A673 (cell line): ENCODE measurements at regions not wholly inside any gene's neighbourhood (a gene's known extent, or its start where the extent isn't known, plus 50 kb on each side); places are given as distances from the start of the nearest gene placed in this dataset.

ENCODE experiments used
- BruUV-seq: library from RNA; stranded (reverse); fragments of 400-500 nt; replicated peaks from 2 replicates; lab custom pipeline; 2021; lab: Mats Ljungman, UMichigan
- CTCF ChIA-PET: fragments of 300-600 bp; sonication (Branson Sonifier 250); formaldehyde crosslinking; loops from one replicate; lab custom pipeline; 2022; ENCODE audit warnings: antibody characterized with exemption; lab: Charles Lee
- POLR2A ChIA-PET: fragments of 300-600 bp; sonication (Branson Sonifier 250); formaldehyde crosslinking; loops from one replicate; lab custom pipeline; 2022; ENCODE audit warnings: antibody characterized with exemption; ENCODE audit not compliant: low non-redundant PET; lab: Charles Lee
- DNase-seq: peaks from one replicate; pipeline ENCODE4 v3.0.0-alpha.2; 2015; ENCODE audit warnings: low spot score
- H3K27ac ChIP-seq: fragments of 200-600 bp; sonication (generic); 2 replicates; pipeline ENCODE4 v1.5.1; 2016; ENCODE audit warnings: mixed run types, low read depth, mild to moderate bottlenecking, mixed read lengths, antibody characterized with exemption, low read length; ENCODE audit not compliant: poor library complexity, severe bottlenecking
- H3K27me3 ChIP-seq: fragments of 200-600 bp; sonication (generic); replicated peaks from 2 replicates; pipeline ENCODE4 v1.6.1; 2017; ENCODE audit warnings: mixed run types, low read depth, mild to moderate bottlenecking, mixed read lengths, antibody characterized with exemption, low read length; ENCODE audit not compliant: insufficient read depth, poor library complexity
- H3K36me3 ChIP-seq: fragments of 200-600 bp; sonication (generic); 2 replicates; pipeline ENCODE4 v1.6.1; 2016; ENCODE audit warnings: mixed run types, mild to moderate bottlenecking, mixed read lengths, antibody characterized with exemption, low read length; ENCODE audit not compliant: insufficient read depth, poor library complexity, severe bottlenecking
- H3K4me1 ChIP-seq: fragments of 200-600 bp; sonication (generic); 2 replicates; pipeline ENCODE4 v1.6.1; 2017; ENCODE audit warnings: mixed run types, mild to moderate bottlenecking, mixed read lengths, antibody characterized with exemption, low read length; ENCODE audit not compliant: insufficient read depth, poor library complexity, severe bottlenecking
- H3K4me3 ChIP-seq: fragments of 200-600 bp; sonication (generic); 2 replicates; pipeline ENCODE4 v1.5.1; 2016; ENCODE audit warnings: low read depth, mixed run types, mild to moderate bottlenecking, mixed read lengths, low read length; ENCODE audit not compliant: poor library complexity, severe bottlenecking
- H3K9me3 ChIP-seq: fragments of 200-600 bp; sonication (generic); 2 replicates; pipeline ENCODE4 v1.6.1; 2016; ENCODE audit warnings: mixed run types, low read depth, mild to moderate bottlenecking, mixed read lengths, antibody characterized with exemption, low read length; ENCODE audit not compliant: poor library complexity, severe bottlenecking
- CTCF ChIP-seq: fragments of 300-800, 200-600 bp; sonication (generic); conservative IDR thresholded peaks from 2 replicates; pipeline ENCODE4 v1.5.1; 2017; ENCODE audit warnings: low read depth, mild to moderate bottlenecking, antibody characterized with exemption, low read length, moderate library complexity, mixed read lengths
- EZH2 ChIP-seq: fragments of 200-600 bp; sonication (generic); IDR thresholded peaks from 2 replicates; pipeline ENCODE4 v1.6.1; 2017; ENCODE audit warnings: borderline replicate concordance, low read depth, mild to moderate bottlenecking, mixed read lengths, antibody characterized with exemption, low read length; ENCODE audit not compliant: poor library complexity, severe bottlenecking
- intact Hi-C: fragments of 100-400 bp; cut with micrococcal nuclease; formaldehyde crosslinking; loops from one replicate; pipeline ENCODE4 v1.10.0; 2022; ENCODE audit not compliant: unreplicated experiment

DNA sequence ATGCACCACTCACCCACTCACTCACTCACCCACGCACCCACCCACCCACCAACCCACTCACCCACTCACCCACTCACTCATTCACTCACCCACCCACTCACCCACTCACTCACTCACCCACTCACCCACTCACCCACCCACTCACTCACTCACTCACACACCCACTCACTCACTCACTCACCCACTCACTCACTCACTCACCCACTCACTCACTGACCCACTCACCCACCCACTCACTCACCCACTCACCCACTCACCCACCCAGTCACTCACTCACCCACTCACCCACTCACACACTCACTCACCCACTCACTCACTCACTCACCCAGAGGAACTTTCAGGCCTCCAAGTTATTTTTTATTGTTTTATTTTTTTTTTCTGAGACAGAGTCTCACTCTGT lies 93.1 kb upstream of the MKI67 start:
- CTCF ChIA-PET: interaction anchor here (0.6 kb wide), 1 partner anchor 1646 kb away, joined by 6 read pairs; no protein-coding TSS in a partner anchor
- H3K27ac ChIP-seq: no peak overlapping the region
- intact Hi-C loops: no loop called here
- H3K4me3 ChIP-seq: no peak overlapping the region
- no peaks in the 10 kb centered on the region for H3K36me3 ChIP-seq
- POLR2A ChIA-PET: interaction anchor here (0.6 kb wide), 1 partner anchor 1847 kb away, joined by 9 read pairs; no protein-coding TSS in a partner anchor
- DNase-seq: no peak
- peaks cover 24% of the 10 kb centered on the region for H3K27me3 ChIP-seq
- no TSS peak for BruUV-seq
- no peaks in the 10 kb centered on the region for H3K4me1 ChIP-seq
- TF ChIP-seq CTCF (no peak), EZH2 (no peak)
- H3K9me3 ChIP-seq: no peaks in the 10 kb centered on the region

GRCh38 chr10:128220021-128220420 lies 93.8 kb upstream of the MKI67 start:
- TF ChIP-seq EZH2: no peak
- TF ChIP-seq CTCF: no peak
- no peaks in the 10 kb centered on the region for H3K4me1 ChIP-seq
- H3K36me3 ChIP-seq: no peaks in the 10 kb centered on the region
- intact Hi-C loops: no loop called here
- ChIA-PET CTCF (no interaction called here), POLR2A (no interaction called here)
- no peak overlapping the region for H3K4me3 ChIP-seq
- no peak overlapping the region for H3K27ac ChIP-seq
- no TSS peak for BruUV-seq
- no peaks in the 10 kb centered on the region for H3K9me3 ChIP-seq
- H3K27me3 ChIP-seq: peaks cover 24% of the 10 kb centered on the region
- DNase-seq: no peak

DNA sequence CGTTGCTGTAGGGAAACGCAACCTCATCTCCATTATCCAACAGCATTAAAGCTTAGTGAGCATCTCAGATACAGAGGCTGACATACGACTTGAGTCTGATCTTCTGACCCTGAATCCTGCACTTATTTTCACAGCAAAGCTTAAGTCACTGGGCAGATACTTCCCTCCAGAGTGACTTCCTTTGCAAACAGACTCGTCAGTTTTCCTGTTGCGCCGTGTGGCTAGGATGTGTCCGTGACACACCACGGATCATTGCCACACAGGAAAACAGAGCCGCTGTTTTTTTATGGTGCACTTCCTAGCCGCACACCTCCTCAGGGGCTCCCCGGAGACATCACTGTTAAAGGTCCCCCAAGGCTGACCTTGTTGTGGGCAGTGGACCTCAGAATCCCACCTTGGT lies 94.9 kb upstream of the MKI67 start:
- intact Hi-C loops: no loop called here
- H3K27ac ChIP-seq: no peak overlapping the region
- no peak for TF ChIP-seq EZH2
- BruUV-seq: no TSS peak
- no peak overlapping the region for H3K4me3 ChIP-seq
- H3K4me1 ChIP-seq: no peaks in the 10 kb centered on the region
- peaks cover 24% of the 10 kb centered on the region for H3K27me3 ChIP-seq
- H3K36me3 ChIP-seq: no peaks in the 10 kb centered on the region
- no peaks in the 10 kb centered on the region for H3K9me3 ChIP-seq
- POLR2A ChIA-PET: no interaction called here
- DNase-seq: no peak
- CTCF ChIA-PET: no interaction called here

DNA sequence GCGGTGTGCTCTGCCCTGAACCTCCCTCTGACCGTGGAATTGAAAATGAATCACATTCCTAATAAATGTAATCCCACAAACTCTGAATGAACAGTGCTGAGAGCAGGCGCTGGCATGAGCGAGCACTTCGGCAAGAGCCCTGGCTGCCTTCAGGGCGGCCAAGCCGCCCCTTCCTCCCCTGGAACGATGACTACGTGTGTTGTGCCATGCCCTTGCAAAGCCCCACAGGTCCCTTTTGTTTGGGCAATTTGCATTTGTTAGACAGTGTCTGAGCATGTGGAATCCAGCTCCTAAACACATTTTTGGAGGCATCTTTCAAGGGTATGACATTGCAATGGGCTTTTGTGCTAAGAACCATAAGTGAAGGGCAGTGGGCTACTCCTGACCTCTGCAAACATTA lies 95.6 kb upstream of the MKI67 start:
- TF ChIP-seq EZH2: no peak
- no peak for TF ChIP-seq CTCF
- H3K36me3 ChIP-seq: no peaks in the 10 kb centered on the region
- no TSS peak for BruUV-seq
- no peaks in the 10 kb centered on the region for H3K4me1 ChIP-seq
- POLR2A ChIA-PET: no interaction called here
- no peak overlapping the region for H3K27ac ChIP-seq
- H3K9me3 ChIP-seq: no peaks in the 10 kb centered on the region
- no peak overlapping the region for H3K4me3 ChIP-seq
- intact Hi-C loops: no loop called here
- CTCF ChIA-PET: no interaction called here
- peaks cover 24% of the 10 kb centered on the region for H3K27me3 ChIP-seq
- no peak for DNase-seq
